Activated CD4-positive, alpha-beta T cell treated with anti-CD3 and anti-CD28 coated beads, Interleukin-2, amount 10 ng/mL, durations not matched to agents 7 days and 5 days (primary cell): ENCODE measurements at regions not wholly inside any gene's neighbourhood (a gene's known extent, or its start where the extent isn't known, plus 50 kb on each side); places are given as distances from the start of the nearest gene placed in this dataset.
"Not testable (repeated sequence)": the region's sequence is repeated elsewhere in the genome, so short reads cannot be mapped to it uniquely, and the experiment has no call there.

Source experiments
- CTCF ChIA-PET: fragments of 350-600 bp; sonication (Branson Sonifier 250); formaldehyde crosslinking; loops from one replicate; lab custom pipeline; 2021; ENCODE audit warnings: antibody characterized with exemption; lab: Charles Lee
- POLR2A ChIA-PET: fragments of 350-600 bp; sonication (Branson Sonifier 250); formaldehyde crosslinking; loops from one replicate; lab custom pipeline; 2021; ENCODE audit warnings: antibody characterized with exemption; lab: Charles Lee
- DNase-seq: peaks from one replicate; pipeline ENCODE4 v3.0.0-alpha.2; 2020
- H3K27ac Mint-ChIP-seq: one replicate; pipeline ENCODE4 v1.8.0; 2021; ENCODE audit warnings: mild to moderate bottlenecking, moderate library complexity, mixed read lengths
- H3K27me3 Mint-ChIP-seq: one replicate; pipeline ENCODE4 v1.8.0; 2021; ENCODE audit warnings: mixed read lengths
- H3K36me3 Mint-ChIP-seq: one replicate; pipeline ENCODE4 v1.8.0; 2021; ENCODE audit warnings: low read depth, mixed read lengths
- H3K4me1 Mint-ChIP-seq: one replicate; pipeline ENCODE4 v1.8.0; 2021; ENCODE audit warnings: mixed read lengths
- H3K4me3 Mint-ChIP-seq: one replicate; pipeline ENCODE4 v1.8.0; 2021; ENCODE audit warnings: mild to moderate bottlenecking, moderate library complexity, mixed read lengths
- H3K9me3 Mint-ChIP-seq: one replicate; pipeline ENCODE4 v1.8.0; 2021; ENCODE audit warnings: mixed read lengths

- POLR2A ChIA-PET: no interaction called here
- H3K9me3 Mint-ChIP-seq: no peaks in the 10 kb centered on the region
- CTCF ChIA-PET: no interaction called here
- DNase-seq: no peak
- H3K4me1 Mint-ChIP-seq: no peaks in the 10 kb centered on the region
- H3K36me3 Mint-ChIP-seq: no peaks in the 10 kb centered on the region
- no peaks in the 10 kb centered on the region for H3K27me3 Mint-ChIP-seq
- H3K27ac Mint-ChIP-seq: no peak overlapping the region
- no peak overlapping the region for H3K4me3 Mint-ChIP-seq
Observed at GRCh38 chr15:36175741-36176291, 403.6 kb upstream of the CDIN1 start.

GRCh38 chr15:36177590-36178302 lies 401.7 kb upstream of the CDIN1 start:
- DNase-seq: no peak
- H3K4me1 Mint-ChIP-seq: no peaks in the 10 kb centered on the region
- no peaks in the 10 kb centered on the region for H3K27me3 Mint-ChIP-seq
- ChIA-PET POLR2A (no interaction called here), CTCF (no interaction called here)
- no peaks in the 10 kb centered on the region for H3K9me3 Mint-ChIP-seq
- no peak overlapping the region for H3K27ac Mint-ChIP-seq
- no peak overlapping the region for H3K4me3 Mint-ChIP-seq
- no peaks in the 10 kb centered on the region for H3K36me3 Mint-ChIP-seq

- Mint-ChIP-seq H3K27ac (no peak overlapping the region), H3K4me1 (no peaks in the 10 kb centered on the region), H3K4me3 (no peak overlapping the region), H3K36me3 (no peaks in the 10 kb centered on the region), H3K9me3 (no peaks in the 10 kb centered on the region), H3K27me3 (no peaks in the 10 kb centered on the region)
- ChIA-PET POLR2A (no interaction called here), CTCF (no interaction called here)
- DNase-seq: no peak
Observed at GRCh38 chr15:36178303-36178633, 401.2 kb upstream of the CDIN1 start.

GRCh38 chr15:36183201-36183600 lies 396.2 kb upstream of the CDIN1 start:
- ChIA-PET CTCF (no interaction called here), POLR2A (no interaction called here)
- DNase-seq: no peak
- Mint-ChIP-seq H3K27ac (no peak overlapping the region), H3K36me3 (no peaks in the 10 kb centered on the region), H3K27me3 (no peaks in the 10 kb centered on the region), H3K4me1 (no peaks in the 10 kb centered on the region), H3K4me3 (no peak overlapping the region), H3K9me3 (no peaks in the 10 kb centered on the region)

GRCh38 chr15:36185438-36185837 lies 394.0 kb upstream of the CDIN1 start:
- DNase-seq: no peak
- H3K4me3 Mint-ChIP-seq: no peak overlapping the region
- no peaks in the 10 kb centered on the region for H3K27me3 Mint-ChIP-seq
- H3K4me1 Mint-ChIP-seq: no peaks in the 10 kb centered on the region
- H3K9me3 Mint-ChIP-seq: peaks cover 3% of the 10 kb centered on the region
- no peaks in the 10 kb centered on the region for H3K36me3 Mint-ChIP-seq
- H3K27ac Mint-ChIP-seq: no peak overlapping the region
- ChIA-PET CTCF (interaction anchor here (0.6 kb wide), 1 partner anchor 190 kb away, joined by 3 read pairs; no protein-coding TSS in a partner anchor), POLR2A (no interaction called here)

GRCh38 chr15:36185845-36186244 lies 393.6 kb upstream of the CDIN1 start:
- Mint-ChIP-seq H3K36me3 (no peaks in the 10 kb centered on the region), H3K9me3 (peaks cover 3% of the 10 kb centered on the region), H3K4me1 (no peaks in the 10 kb centered on the region), H3K27me3 (no peaks in the 10 kb centered on the region), H3K27ac (no peak overlapping the region), H3K4me3 (no peak overlapping the region)
- no peak for DNase-seq
- POLR2A ChIA-PET: no interaction called here
- CTCF ChIA-PET: interaction anchor here (0.6 kb wide), 1 partner anchor 190 kb away, joined by 3 read pairs; no protein-coding TSS in a partner anchor

- no peaks in the 10 kb centered on the region for H3K4me1 Mint-ChIP-seq
- DNase-seq: no peak
- POLR2A ChIA-PET: no interaction called here
- H3K27me3 Mint-ChIP-seq: no peaks in the 10 kb centered on the region
- CTCF ChIA-PET: no interaction called here
- H3K27ac Mint-ChIP-seq: no peak overlapping the region
- no peaks in the 10 kb centered on the region for H3K36me3 Mint-ChIP-seq
- peaks cover 3% of the 10 kb centered on the region for H3K9me3 Mint-ChIP-seq
- H3K4me3 Mint-ChIP-seq: no peak overlapping the region
Observed at GRCh38 chr15:36186376-36186775, 393.1 kb upstream of the CDIN1 start.

- no peak overlapping the region for H3K4me3 Mint-ChIP-seq
- H3K36me3 Mint-ChIP-seq: no peaks in the 10 kb centered on the region
- POLR2A ChIA-PET: no interaction called here
Observed at GRCh38 chr15:36191459-36191858, 388.0 kb upstream of the CDIN1 start.

DNA sequence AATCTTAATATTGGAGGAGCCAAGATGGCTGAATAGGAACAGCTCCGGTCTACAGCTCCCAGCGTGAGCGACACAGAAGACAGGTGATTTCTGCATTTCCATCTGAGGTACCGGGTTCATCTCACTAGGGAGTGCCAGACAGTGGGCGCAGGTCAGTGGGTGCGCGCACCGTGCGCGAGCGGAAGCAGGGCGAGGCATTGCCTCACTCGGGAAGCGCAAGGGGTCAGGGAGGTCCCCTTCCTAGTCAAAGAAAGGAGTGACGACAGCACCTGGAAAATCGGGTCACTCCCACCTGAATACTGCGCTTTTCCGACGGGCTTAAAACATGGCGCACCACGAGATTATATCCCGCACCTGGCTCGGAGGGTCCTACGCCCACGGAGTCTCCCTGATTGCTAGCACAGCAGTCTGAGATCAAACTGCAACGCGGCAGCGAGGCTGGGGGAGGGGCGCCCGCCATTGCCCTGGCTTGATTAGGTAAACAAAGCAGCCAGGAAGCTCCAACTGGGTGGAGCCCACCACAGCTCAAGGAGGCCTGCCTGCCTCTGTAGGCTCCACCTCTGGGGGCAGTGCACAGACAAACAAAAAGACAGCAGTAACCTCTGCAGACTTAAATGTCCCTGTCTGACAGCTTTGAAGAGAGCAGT lies 383.9 kb upstream of the CDIN1 start:
- H3K27me3 Mint-ChIP-seq, H3K36me3 Mint-ChIP-seq, POLR2A ChIA-PET, H3K4me3 Mint-ChIP-seq, DNase-seq, H3K4me1 Mint-ChIP-seq, H3K27ac Mint-ChIP-seq, CTCF ChIA-PET, H3K9me3 Mint-ChIP-seq: not testable (repeated sequence)

More at GRCh38 chr15:36191459-36191858, 388.0 kb upstream of the CDIN1 start:
- Mint-ChIP-seq H3K9me3 (peaks cover 10% of the 10 kb centered on the region), H3K27me3 (no peaks in the 10 kb centered on the region), H3K4me1 (no peaks in the 10 kb centered on the region), H3K27ac (no peak overlapping the region)
- CTCF ChIA-PET: no interaction called here
- DNase-seq: no peak

DNA sequence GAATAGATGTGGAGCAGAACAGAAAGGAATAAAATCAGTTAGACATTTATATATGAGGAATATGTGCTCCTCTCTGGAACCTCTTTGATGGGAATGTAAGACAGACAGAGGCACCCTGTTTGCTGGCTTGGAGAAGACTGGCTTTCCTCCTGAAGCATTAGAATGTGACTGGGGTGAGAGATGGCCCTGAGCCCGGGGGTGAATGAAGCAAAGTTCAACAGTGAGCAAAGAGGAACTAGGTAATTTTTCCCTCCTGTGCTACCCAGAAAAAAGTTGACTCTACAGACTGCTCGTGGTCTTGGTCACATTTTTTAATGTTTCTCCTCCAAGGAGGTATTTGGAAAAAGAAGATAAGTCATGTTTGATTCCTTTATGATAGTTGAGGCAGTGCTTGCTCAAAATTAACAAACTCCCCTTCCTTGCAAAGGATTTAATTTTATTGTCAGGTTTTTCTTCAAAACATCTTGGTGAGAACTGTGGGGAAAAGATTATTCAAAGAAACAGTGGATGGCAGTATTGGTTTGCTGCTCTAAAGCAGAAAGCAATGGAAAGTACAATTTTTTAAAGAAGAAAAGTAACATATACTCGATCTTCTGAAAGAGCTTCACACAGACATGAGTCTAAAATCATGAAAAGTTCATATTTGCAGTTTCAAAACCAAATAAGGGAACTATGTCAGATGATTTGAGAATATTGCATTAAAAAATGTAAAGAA lies 370.4 kb upstream of the CDIN1 start:
- no peak overlapping the region for H3K4me3 Mint-ChIP-seq
- DNase-seq: no peak
- ChIA-PET POLR2A (no interaction called here), CTCF (no interaction called here)
- no peaks in the 10 kb centered on the region for H3K4me1 Mint-ChIP-seq
- no peaks in the 10 kb centered on the region for H3K27me3 Mint-ChIP-seq
- no peaks in the 10 kb centered on the region for H3K36me3 Mint-ChIP-seq
- H3K27ac Mint-ChIP-seq: no peak overlapping the region
- H3K9me3 Mint-ChIP-seq: peaks cover 2% of the 10 kb centered on the region

GRCh38 chr15:36210426-36210825 lies 369.0 kb upstream of the CDIN1 start:
- DNase-seq: no peak
- H3K4me3 Mint-ChIP-seq: no peak overlapping the region
- H3K36me3 Mint-ChIP-seq: no peaks in the 10 kb centered on the region
- H3K27me3 Mint-ChIP-seq: no peaks in the 10 kb centered on the region
- H3K27ac Mint-ChIP-seq: no peak overlapping the region
- H3K9me3 Mint-ChIP-seq: peaks cover 2% of the 10 kb centered on the region
- no peaks in the 10 kb centered on the region for H3K4me1 Mint-ChIP-seq
- POLR2A ChIA-PET: no interaction called here
- CTCF ChIA-PET: no interaction called here

GRCh38 chr15:36218322-36218721 lies 361.1 kb upstream of the CDIN1 start:
- Mint-ChIP-seq H3K9me3 (peaks cover 7% of the 10 kb centered on the region), H3K27ac (no peak overlapping the region), H3K27me3 (no peaks in the 10 kb centered on the region), H3K4me1 (no peaks in the 10 kb centered on the region), H3K36me3 (no peaks in the 10 kb centered on the region), H3K4me3 (no peak overlapping the region)
- ChIA-PET POLR2A (no interaction called here), CTCF (no interaction called here)
- DNase-seq: no peak

- Mint-ChIP-seq H3K4me3 (no peak overlapping the region), H3K36me3 (no peaks in the 10 kb centered on the region), H3K9me3 (peaks cover 9% of the 10 kb centered on the region), H3K4me1 (no peaks in the 10 kb centered on the region), H3K27ac (no peak overlapping the region), H3K27me3 (no peaks in the 10 kb centered on the region)
- ChIA-PET CTCF (no interaction called here), POLR2A (no interaction called here)
- no peak for DNase-seq
Observed at GRCh38 chr15:36218991-36219390, 360.4 kb upstream of the CDIN1 start.
